ENCODE measurements at regions not wholly inside any gene's neighbourhood (a gene's known extent, or its start where the extent isn't known, plus 50 kb on each side); places are given as distances from the start of the nearest gene placed in this dataset.

DNA sequence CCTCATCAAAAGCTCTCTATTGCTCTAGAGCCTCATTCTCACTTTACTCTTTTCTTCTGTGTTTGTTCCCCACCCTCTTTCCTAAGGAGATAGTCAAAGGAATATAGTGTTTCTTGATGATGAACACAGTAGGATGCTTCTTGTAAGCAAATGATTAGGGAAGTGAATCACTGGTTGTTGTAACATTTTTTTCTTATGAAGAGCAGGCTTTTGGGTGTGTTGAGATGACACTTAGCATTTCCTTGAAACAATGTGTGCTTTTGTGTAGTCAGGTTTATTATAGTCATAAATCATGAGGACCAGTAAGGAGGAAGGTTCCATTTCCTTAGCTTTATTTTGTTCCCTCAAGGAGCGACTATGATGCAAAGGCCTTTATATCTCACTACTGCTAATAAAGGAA, 1991.3 kb upstream of the C9orf72 start:
- TF ChIP-seq, protein P1, sequence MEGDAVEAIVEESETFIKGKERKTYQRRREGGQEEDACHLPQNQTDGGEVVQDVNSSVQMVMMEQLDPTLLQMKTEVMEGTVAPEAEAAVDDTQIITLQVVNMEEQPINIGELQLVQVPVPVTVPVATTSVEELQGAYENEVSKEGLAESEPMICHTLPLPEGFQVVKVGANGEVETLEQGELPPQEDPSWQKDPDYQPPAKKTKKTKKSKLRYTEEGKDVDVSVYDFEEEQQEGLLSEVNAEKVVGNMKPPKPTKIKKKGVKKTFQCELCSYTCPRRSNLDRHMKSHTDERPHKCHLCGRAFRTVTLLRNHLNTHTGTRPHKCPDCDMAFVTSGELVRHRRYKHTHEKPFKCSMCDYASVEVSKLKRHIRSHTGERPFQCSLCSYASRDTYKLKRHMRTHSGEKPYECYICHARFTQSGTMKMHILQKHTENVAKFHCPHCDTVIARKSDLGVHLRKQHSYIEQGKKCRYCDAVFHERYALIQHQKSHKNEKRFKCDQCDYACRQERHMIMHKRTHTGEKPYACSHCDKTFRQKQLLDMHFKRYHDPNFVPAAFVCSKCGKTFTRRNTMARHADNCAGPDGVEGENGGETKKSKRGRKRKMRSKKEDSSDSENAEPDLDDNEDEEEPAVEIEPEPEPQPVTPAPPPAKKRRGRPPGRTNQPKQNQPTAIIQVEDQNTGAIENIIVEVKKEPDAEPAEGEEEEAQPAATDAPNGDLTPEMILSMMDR (conservative IDR thresholded peaks at IDR 0.05 in 1 of 2, IDR thresholded peaks at IDR 0.05 in 1 of 2; ENCODE audit: extremely low read depth in 1 of 2, insufficient read depth in 1 of 2, low read depth in 1 of 2, low read length in 2 of 2): no peak
- TF ChIP-seq EZH2 (IDR thresholded peaks at IDR 0.05; ENCODE audit: borderline replicate concordance, low read length): no peak

Data from mammary epithelial cell (primary cell).